NB4 (cell line): ENCODE measurements at regions not wholly inside any gene's neighbourhood (a gene's known extent, or its start where the extent isn't known, plus 50 kb on each side); places are given as distances from the start of the nearest gene placed in this dataset.

Experiments used
- CTCF ChIP-seq: IDR thresholded peaks from one replicate; pipeline ENCODE4 v1.5.1; 2012; ENCODE audit warnings: low read depth, low read length
- MAX ChIP-seq: IDR thresholded peaks from 2 replicates; pipeline ENCODE4 v1.6.1; 2011; ENCODE audit warnings: low read depth, low read length
- MYC ChIP-seq: IDR thresholded peaks from 2 replicates; pipeline ENCODE4 v1.6.1; 2011; ENCODE audit warnings: low read depth, low read length
- POLR2A ChIP-seq: IDR thresholded peaks from 2 replicates; pipeline ENCODE4 v1.6.1; 2011; ENCODE audit warnings: mild to moderate bottlenecking; ENCODE audit not compliant: insufficient read length; ENCODE audit errors: extremely low read depth

- TF ChIP-seq CTCF (no peak), POLR2A (no peak), MAX (no peak), MYC (no peak)
Observed at GRCh38 chr6:14036911-14037310, 80.7 kb upstream of the CD83 start.
